ENCODE measurements at regions not wholly inside any gene's neighbourhood (a gene's known extent, or its start where the extent isn't known, plus 50 kb on each side); places are given as distances from the start of the nearest gene placed in this dataset.

- Mint-ChIP-seq H3K27ac (ENCODE audit: unreplicated experiment) (no peak overlapping the region), H3K27me3 (ENCODE audit: insufficient read depth, unreplicated experiment) (peaks cover 9% of the 10 kb centered on the region), H3K4me1 (ENCODE audit: low read depth, unreplicated experiment) (no peaks in the 10 kb centered on the region), H3K4me3 (ENCODE audit: unreplicated experiment) (no peak overlapping the region), H3K9me3 (ENCODE audit: unreplicated experiment) (peaks cover 12% of the 10 kb centered on the region), H3K36me3 (ENCODE audit: insufficient read depth, unreplicated experiment) (no peaks in the 10 kb centered on the region)
- ChIA-PET POLR2A (no interaction called here), CTCF (no interaction called here)
- Histone ChIP-seq H3K4me3 (ENCODE audit: low read depth, low read length) (no peak overlapping the region), H3K36me3 (ENCODE audit: control insufficient read depth, insufficient read depth, low read length) (no peaks in the 10 kb centered on the region), H3K9me3 (no peaks in the 10 kb centered on the region), H3K4me1 (no peaks in the 10 kb centered on the region), H3K27me3 (replicated peaks; ENCODE audit: control insufficient read depth, insufficient read depth, low read length) (no peaks in the 10 kb centered on the region)
- intact Hi-C loops (cut with micrococcal nuclease; ENCODE audit: unreplicated experiment): no loop called here
- DNase-seq: no peak
- BruUV-seq (replicated peaks): no TSS peak
- TF ChIP-seq CTCF (IDR thresholded peaks at IDR 0.05; ENCODE audit: insufficient read depth in 1 of 2, low read depth in 1 of 2, low read length in 1 of 2, severe bottlenecking in 1 of 2, unreplicated experiment in 1 of 2): no peak
Observed at GRCh38 chr1:29427614-29428279, 191.4 kb downstream of the PTPRU start.

- Mint-ChIP-seq H3K4me1 (ENCODE audit: low read depth, unreplicated experiment) (no peaks in the 10 kb centered on the region), H3K27ac (ENCODE audit: unreplicated experiment) (no peak overlapping the region), H3K9me3 (ENCODE audit: unreplicated experiment) (peaks cover 8% of the 10 kb centered on the region), H3K4me3 (ENCODE audit: unreplicated experiment) (no peak overlapping the region), H3K36me3 (ENCODE audit: insufficient read depth, unreplicated experiment) (no peaks in the 10 kb centered on the region), H3K27me3 (ENCODE audit: insufficient read depth, unreplicated experiment) (peaks cover 9% of the 10 kb centered on the region)
- DNase-seq: no peak
- intact Hi-C loops (cut with micrococcal nuclease; ENCODE audit: unreplicated experiment): no loop called here
- H3K4me3 ChIP-seq (ENCODE audit: low read depth, low read length): no peak overlapping the region
- CTCF ChIA-PET: no interaction called here
- TF ChIP-seq CTCF (IDR thresholded peaks at IDR 0.05; ENCODE audit: insufficient read depth in 1 of 2, low read depth in 1 of 2, low read length in 1 of 2, severe bottlenecking in 1 of 2, unreplicated experiment in 1 of 2): no peak
- no TSS peak for BruUV-seq (replicated peaks)
- H3K9me3 ChIP-seq: no peaks in the 10 kb centered on the region
- POLR2A ChIA-PET: no interaction called here
- H3K36me3 ChIP-seq (ENCODE audit: control insufficient read depth, insufficient read depth, low read length): no peaks in the 10 kb centered on the region
- no peaks in the 10 kb centered on the region for H3K4me1 ChIP-seq
- no peaks in the 10 kb centered on the region for H3K27me3 ChIP-seq (replicated peaks; ENCODE audit: control insufficient read depth, insufficient read depth, low read length)
Observed at GRCh38 chr1:29426701-29427279, 190.5 kb downstream of the PTPRU start.

GRCh38 chr1:29425631-29426030, 189.3 kb downstream of the PTPRU start:
- no peak for DNase-seq
- CTCF ChIA-PET: no interaction called here
- Mint-ChIP-seq H3K27ac (ENCODE audit: unreplicated experiment) (no peak overlapping the region), H3K27me3 (ENCODE audit: insufficient read depth, unreplicated experiment) (peaks cover 9% of the 10 kb centered on the region), H3K4me1 (ENCODE audit: low read depth, unreplicated experiment) (no peaks in the 10 kb centered on the region), H3K9me3 (ENCODE audit: unreplicated experiment) (no peaks in the 10 kb centered on the region), H3K36me3 (ENCODE audit: insufficient read depth, unreplicated experiment) (no peaks in the 10 kb centered on the region), H3K4me3 (ENCODE audit: unreplicated experiment) (no peak overlapping the region)
- no TSS peak for BruUV-seq (replicated peaks)
- no peaks in the 10 kb centered on the region for H3K4me1 ChIP-seq
- H3K36me3 ChIP-seq (ENCODE audit: control insufficient read depth, insufficient read depth, low read length): no peaks in the 10 kb centered on the region
- no peaks in the 10 kb centered on the region for H3K27me3 ChIP-seq (replicated peaks; ENCODE audit: control insufficient read depth, insufficient read depth, low read length)
- no peak overlapping the region for H3K4me3 ChIP-seq (ENCODE audit: low read depth, low read length)
- no peaks in the 10 kb centered on the region for H3K9me3 ChIP-seq
- POLR2A ChIA-PET: no interaction called here
- TF ChIP-seq CTCF (IDR thresholded peaks at IDR 0.05; ENCODE audit: insufficient read depth in 1 of 2, low read depth in 1 of 2, low read length in 1 of 2, severe bottlenecking in 1 of 2, unreplicated experiment in 1 of 2): no peak
- intact Hi-C loops (cut with micrococcal nuclease; ENCODE audit: unreplicated experiment): no loop called here
